Loucy (cell line): ENCODE measurements at regions not wholly inside any gene's neighbourhood (a gene's known extent, or its start where the extent isn't known, plus 50 kb on each side); places are given as distances from the start of the nearest gene placed in this dataset.

ENCODE experiments used
- CTCF ChIP-seq: fragments of 200-600 bp; sonication (generic); conservative IDR thresholded peaks from 2 replicates; pipeline ENCODE4 v1.5.1; 2014; ENCODE audit warnings: mild to moderate bottlenecking, antibody characterized with exemption, low read length
- EZH2phosphoT487 ChIP-seq: fragments of 200-600 bp; IDR thresholded peaks from 2 replicates; pipeline ENCODE4 v1.6.1; 2018; ENCODE audit warnings: antibody characterized with exemption, mild to moderate bottlenecking, moderate library complexity, borderline replicate concordance

- TF ChIP-seq CTCF: no peak
- no peak for TF ChIP-seq EZH2phosphoT487
These were observed 1101.0 kb upstream of the PCDH7 start for GRCh38 chr4:29619168-29619567.
